ENCODE measurements at regions not wholly inside any gene's neighbourhood (a gene's known extent, or its start where the extent isn't known, plus 50 kb on each side); places are given as distances from the start of the nearest gene placed in this dataset.

DNA sequence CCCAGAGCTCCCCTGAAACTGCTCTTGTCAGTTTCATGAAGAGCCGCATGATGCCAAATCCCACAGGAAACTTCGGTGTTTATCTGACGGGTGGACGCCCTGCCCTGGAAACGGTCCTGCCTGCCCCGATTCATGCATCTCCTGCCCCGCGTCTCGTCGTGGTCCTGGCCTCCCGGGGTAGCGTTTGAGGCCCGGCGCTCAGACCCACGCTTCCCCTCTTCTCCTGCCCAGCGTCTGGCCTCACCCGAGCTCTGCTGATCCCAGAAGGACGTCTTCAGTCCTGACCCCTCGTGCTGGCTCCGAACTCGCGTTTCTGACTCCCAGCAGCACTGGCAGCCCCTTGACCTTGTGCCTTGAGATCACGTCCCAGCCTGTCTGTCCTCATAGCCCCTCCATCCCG is 180.5 kb downstream of the TMEM18 start:
- TF ChIP-seq, protein P1, sequence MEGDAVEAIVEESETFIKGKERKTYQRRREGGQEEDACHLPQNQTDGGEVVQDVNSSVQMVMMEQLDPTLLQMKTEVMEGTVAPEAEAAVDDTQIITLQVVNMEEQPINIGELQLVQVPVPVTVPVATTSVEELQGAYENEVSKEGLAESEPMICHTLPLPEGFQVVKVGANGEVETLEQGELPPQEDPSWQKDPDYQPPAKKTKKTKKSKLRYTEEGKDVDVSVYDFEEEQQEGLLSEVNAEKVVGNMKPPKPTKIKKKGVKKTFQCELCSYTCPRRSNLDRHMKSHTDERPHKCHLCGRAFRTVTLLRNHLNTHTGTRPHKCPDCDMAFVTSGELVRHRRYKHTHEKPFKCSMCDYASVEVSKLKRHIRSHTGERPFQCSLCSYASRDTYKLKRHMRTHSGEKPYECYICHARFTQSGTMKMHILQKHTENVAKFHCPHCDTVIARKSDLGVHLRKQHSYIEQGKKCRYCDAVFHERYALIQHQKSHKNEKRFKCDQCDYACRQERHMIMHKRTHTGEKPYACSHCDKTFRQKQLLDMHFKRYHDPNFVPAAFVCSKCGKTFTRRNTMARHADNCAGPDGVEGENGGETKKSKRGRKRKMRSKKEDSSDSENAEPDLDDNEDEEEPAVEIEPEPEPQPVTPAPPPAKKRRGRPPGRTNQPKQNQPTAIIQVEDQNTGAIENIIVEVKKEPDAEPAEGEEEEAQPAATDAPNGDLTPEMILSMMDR (IDR thresholded peaks at IDR 0.05): no peak
- TF ChIP-seq POLR2A (IDR thresholded peaks at IDR 0.05): no peak

Data from thyroid gland (tissue), 4 donors.